H7 (cell line): ENCODE measurements at regions not wholly inside any gene's neighbourhood (a gene's known extent, or its start where the extent isn't known, plus 50 kb on each side); places are given as distances from the start of the nearest gene placed in this dataset.
A peak's percentile ranks its signal among the peaks of the same experiment; 100 is the strongest.

Experiments used
- DNase-seq: peaks from one replicate; pipeline ENCODE4 v3.0.0; 2012
- H3K27me3 ChIP-seq: 2 replicates; pipeline ENCODE4 v1.6.0; 2011; ENCODE audit warnings: mild to moderate bottlenecking, low read length; ENCODE audit not compliant: control insufficient read depth, insufficient read depth
- H3K36me3 ChIP-seq: replicated peaks from 2 replicates; pipeline ENCODE4 v1.5.1; 2011; ENCODE audit warnings: low read length; ENCODE audit not compliant: control insufficient read depth, insufficient read depth
- H3K4me3 ChIP-seq: 2 replicates; pipeline ENCODE4 v1.5.1; 2011; ENCODE audit warnings: low read depth, mild to moderate bottlenecking, control low read depth, low read length, moderate library complexity; ENCODE audit not compliant: insufficient read depth

DNA sequence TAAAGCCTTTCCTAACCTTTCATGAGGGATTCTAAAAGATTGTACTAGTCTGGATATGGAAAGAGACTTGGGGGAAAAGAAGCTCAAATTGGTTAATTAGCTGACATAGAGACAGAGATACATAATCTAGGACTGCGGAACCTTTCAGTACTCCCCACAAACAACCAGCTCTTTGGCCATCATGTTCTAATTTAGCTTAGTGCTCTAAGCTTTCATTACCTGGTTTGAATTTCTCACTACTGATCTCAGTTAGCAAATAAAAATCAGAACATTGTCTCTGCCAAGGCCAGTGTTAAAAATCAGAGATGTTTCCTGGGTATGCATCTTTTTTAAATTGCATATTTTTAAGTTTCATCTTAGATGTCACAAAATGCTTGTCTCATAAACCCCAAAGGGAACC is 254.4 kb downstream of the GLUD2 start:
- DNase-seq: no peak
- Histone ChIP-seq H3K4me3 (no peak overlapping the region), H3K36me3 (no peaks in the 10 kb centered on the region)

DNA sequence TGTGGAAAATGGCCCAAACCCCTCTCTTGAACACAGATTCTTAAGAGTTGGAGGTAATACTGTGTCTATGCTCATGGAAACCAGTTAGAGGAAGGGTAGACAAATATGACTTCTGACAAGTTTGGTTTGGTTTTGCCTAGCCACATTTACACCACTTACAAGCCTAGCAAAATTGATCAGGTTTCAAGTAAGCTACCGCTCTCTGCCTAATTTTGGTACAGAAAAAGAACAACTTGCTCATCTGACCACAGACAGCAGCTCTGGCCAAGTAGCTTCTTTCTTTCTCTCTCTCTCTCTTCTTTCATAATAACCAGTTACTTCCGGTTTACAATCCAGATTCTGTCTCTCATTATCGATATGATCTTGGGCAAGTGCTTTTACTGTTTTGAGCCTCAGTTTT is 260.0 kb downstream of the GLUD2 start:
- no peak overlapping the region for H3K4me3 ChIP-seq
- H3K36me3 ChIP-seq: no peaks in the 10 kb centered on the region
- DNase-seq: no peak
- H3K27me3 ChIP-seq: no peaks in the 10 kb centered on the region

More for the DNA sequence above, 254.4 kb downstream of the GLUD2 start:
- H3K27me3 ChIP-seq: no peaks in the 10 kb centered on the region

DNA sequence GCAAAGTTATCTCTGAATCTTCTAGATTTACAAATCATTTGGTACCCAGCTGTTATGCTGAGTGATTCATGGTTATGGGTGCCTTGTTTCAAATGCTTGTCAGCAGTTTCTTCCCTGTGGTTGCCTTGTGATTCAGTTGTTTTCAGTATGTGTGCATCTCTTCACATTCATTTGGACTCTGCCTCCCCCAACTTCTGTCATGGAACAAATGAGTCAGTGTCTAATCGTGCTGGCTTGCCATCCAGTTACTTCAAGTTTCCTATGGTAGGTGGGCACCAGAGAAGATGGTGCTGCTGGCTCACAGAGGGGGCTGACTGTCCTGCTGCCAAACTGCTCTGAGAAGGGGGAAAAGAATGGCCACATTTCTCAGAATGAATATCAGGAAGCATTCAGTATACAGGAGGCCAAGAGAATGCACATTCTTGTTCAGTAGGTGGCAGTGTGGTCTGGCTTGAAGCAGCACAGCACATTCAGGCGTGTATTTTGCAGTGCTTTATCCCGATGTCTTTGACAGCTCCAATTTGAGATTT is 260.9 kb downstream of the GLUD2 start:
- Histone ChIP-seq H3K27me3 (no peaks in the 10 kb centered on the region), H3K4me3 (no peak overlapping the region), H3K36me3 (no peaks in the 10 kb centered on the region)
- peak; percentile 13 for DNase-seq

DNA sequence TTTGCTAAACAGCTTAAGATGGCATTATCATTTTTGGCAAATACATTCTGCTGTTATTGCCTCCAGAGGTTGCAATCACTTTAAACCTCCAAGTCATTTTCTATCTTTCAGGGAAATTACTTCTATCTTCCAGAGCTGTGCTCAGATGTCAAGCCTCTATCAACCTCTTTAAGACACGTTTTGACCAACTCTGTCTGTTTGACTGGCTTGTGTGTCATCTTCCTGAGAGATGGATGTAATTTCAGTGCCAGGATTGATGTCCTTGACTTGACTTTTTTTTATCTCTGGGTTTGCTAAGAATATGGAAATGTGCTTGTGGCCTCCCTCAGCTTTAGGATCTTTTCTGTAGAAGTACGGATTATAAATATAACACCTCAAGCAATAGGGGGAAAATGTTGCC is 263.4 kb downstream of the GLUD2 start:
- H3K27me3 ChIP-seq: no peaks in the 10 kb centered on the region
- no peaks in the 10 kb centered on the region for H3K36me3 ChIP-seq
- no peak for DNase-seq
- H3K4me3 ChIP-seq: no peak overlapping the region

DNA sequence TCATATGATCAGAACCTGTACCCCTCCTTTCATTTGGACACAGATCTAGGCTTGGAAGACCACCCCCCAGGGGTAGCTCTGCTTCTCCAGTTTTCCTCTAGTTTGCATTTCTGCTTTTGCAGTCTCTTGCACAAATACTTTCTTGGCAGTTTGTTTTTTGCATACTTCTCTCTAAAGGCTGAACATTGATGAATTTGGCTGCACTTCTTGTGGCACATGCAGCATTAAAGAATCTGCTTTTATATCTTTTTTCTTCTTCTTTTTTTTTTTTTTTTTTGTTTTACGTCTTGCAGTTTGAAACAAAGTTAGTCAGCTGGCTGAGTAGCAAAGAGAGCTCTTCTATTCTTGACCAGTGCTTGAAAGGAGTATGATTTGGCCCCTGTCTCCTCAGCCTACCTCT is 273.0 kb downstream of the GLUD2 start:
- Histone ChIP-seq H3K27me3 (no peaks in the 10 kb centered on the region), H3K36me3 (no peaks in the 10 kb centered on the region), H3K4me3 (no peak overlapping the region)
- DNase-seq: no peak

DNA sequence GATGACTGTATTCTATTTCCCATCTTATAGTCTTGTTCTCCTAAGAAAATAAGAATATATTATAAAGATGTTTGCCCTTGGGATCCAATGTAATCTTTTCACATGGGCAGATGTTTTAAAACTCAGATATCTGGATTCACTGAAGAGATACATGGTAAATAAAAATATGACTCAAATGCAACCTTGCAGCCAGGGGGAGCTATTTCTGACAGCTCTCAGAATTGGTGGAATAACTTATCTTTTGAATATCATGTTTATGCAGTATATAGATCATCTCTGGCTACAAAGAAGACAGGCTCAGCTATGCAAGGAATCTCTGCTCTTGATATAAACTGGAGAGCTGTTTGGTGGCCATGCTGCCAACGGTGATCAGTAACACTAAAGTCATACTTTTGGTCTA is 274.7 kb downstream of the GLUD2 start:
- Histone ChIP-seq H3K27me3 (no peaks in the 10 kb centered on the region), H3K4me3 (no peak overlapping the region), H3K36me3 (no peaks in the 10 kb centered on the region)
- no peak for DNase-seq

DNA sequence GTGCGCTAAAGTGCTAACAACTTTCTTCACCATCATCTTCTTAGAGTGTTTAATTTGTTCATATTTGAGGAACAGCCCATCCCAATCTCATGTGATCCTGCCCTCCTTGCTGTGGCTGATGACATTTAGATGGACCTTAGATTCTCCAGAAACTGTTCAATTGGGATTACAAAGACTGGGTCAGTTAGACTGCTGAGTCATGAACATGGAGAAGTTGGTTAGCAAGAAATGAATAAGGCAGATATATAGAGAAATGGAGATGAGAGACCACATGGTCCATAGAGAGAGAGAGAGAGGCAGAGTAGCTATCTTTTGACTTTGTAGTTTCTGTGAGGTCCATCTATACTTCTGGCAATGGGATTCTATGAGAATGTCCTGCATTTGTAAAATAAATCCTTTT is 275.9 kb downstream of the GLUD2 start:
- Histone ChIP-seq H3K36me3 (no peaks in the 10 kb centered on the region), H3K4me3 (no peak overlapping the region), H3K27me3 (no peaks in the 10 kb centered on the region)
- DNase-seq: no peak

DNA sequence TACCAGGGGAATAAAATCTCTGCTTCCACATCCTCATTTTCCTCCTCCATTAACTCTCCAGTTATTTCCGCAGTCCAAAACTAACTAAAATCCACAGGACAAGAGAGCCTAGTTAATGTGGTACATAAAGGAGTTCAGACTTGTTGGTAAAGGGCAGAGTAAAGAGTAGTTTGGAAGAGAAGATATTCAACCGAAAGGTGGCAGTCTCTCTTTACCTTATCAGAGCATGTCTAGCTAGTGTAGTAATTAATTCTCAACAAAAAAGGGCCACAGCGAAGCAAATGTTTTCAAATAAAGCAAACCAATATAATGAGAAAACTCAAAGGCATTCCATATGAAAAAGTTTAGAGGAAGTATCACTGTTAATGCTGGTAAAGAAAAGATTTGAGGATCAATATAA is 286.5 kb downstream of the GLUD2 start:
- Histone ChIP-seq H3K27me3 (no peaks in the 10 kb centered on the region), H3K4me3 (no peak overlapping the region), H3K36me3 (no peaks in the 10 kb centered on the region)
- DNase-seq: no peak

DNA sequence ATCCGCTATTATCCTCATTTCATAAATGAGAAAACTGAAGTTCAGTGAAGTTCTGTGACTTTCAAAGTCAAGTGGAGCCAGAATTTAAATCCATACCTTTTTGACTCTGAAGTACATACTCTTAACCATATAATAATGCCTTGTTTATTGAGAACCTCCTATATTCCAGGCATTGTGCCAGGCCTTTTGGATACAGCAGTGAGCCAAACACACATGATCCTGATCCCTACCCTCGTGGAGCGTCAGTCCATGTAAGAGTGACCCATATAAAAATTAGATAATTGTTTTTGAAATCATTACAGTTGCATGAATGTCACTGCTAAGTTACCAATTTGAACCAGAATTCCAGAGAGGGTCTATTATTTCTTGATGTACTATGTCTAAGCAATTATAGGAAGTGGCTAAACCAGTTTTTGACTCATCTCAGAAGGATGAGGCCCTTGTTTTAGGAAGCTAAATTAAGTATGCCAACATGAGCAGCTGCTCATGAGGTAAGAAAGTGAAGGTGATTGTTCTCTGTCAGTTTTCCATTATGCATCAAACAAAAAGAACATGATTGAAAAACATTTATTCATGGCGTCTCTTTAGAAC is 289.5 kb downstream of the GLUD2 start:
- no peak for DNase-seq
- Histone ChIP-seq H3K36me3 (no peaks in the 10 kb centered on the region), H3K27me3 (no peaks in the 10 kb centered on the region; the same call in 1 of the 2 replicates), H3K4me3 (no peak overlapping the region)

DNA sequence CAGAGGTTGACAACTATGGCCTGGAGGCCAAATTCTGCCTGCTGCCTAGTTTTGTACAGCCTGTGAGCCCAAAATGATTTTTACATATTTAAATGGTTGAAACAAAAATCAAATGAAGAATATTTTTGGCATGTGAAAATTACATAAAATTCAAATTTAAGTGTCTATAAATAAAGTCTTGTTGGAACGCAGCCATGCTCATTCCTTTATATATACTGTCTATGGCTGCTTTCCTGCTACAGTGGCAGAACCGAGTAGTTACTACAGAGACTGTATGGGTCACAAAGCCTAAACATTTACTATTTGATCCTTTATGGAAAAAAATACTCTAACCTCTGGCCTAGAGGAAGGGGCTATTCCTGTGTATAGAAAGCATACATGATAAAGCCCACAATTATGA is 290.4 kb downstream of the GLUD2 start:
- Histone ChIP-seq H3K27me3 (no peaks in the 10 kb centered on the region; the same call in 1 of the 2 replicates), H3K4me3 (no peak overlapping the region)

DNA sequence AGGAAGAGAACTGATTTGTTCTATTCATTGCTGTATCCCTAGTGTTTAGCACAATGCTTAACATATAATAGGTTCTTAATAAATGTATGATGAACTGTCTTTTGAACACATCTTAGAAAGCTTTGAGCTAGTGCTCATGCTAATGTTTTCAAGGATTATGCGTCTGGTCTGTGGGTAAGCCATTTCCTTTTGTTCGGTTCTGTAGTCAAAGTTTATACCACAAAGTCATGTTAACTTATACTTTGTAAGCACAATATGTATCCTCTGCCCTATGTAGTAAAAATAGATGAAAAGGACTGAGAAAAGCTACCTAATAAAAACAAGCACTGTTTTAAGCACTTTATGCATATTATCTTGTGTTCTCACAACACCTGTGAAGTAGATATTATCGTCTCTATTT is 301.9 kb downstream of the GLUD2 start:
- no peak for DNase-seq
- no peaks in the 10 kb centered on the region for H3K36me3 ChIP-seq
- H3K4me3 ChIP-seq: no peak overlapping the region
- no peaks in the 10 kb centered on the region for H3K27me3 ChIP-seq

More for the DNA sequence above, 290.4 kb downstream of the GLUD2 start:
- no peaks in the 10 kb centered on the region for H3K36me3 ChIP-seq
- DNase-seq: no peak

DNA sequence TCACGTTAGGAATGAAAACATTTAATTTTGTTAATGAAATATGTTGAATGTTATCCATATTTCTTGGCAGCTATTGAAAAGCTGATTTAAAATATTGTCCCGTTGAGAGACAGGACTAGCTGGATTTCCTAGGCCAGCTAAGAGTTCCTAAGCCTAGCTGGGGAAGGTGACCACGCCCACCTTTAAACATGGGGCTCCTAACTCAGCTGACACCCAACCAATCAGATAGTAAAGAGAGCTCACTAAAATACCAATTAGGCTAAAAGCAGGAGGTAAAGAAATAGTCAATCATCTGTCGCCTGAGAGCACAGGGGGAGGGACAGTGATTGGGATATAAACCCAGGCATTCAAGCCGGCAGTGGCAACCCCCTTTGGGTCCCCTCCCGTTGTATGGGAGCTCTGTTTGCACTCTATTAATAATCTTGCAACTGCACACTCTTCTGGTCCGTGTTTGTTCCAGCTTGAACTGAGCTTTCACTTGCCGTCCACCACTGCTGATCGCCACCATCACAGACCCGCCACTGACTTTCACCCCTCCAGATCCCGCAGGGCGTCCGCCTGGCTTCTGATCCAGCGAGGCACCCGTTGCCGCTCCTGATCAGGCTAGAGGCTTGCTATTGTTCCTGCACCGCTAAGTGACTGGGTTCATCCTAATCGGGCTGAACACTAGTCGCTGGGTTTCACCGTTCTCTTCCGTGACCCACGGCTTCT is 308.9 kb downstream of the GLUD2 start:
- DNase-seq: no peak
- no peaks in the 10 kb centered on the region for H3K27me3 ChIP-seq
- no peaks in the 10 kb centered on the region for H3K36me3 ChIP-seq
- no peak overlapping the region for H3K4me3 ChIP-seq

DNA sequence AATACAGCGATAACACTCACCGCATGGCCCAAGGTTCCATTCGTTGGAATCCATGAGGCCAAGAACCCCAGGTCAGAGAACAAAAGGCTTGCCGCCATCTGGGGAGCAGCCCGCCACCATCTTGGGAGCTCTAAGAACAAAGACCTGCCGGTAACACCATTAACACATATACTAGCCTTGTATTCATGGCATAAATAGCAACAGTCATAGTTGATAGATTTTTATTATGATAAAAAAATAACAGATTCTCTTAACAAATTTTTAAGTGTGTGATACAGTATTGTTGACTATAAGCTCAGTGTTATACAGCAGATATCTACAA is 309.4 kb downstream of the GLUD2 start:
- DNase-seq: no peak
- Histone ChIP-seq H3K4me3 (no peak overlapping the region), H3K27me3 (no peaks in the 10 kb centered on the region), H3K36me3 (no peaks in the 10 kb centered on the region)

DNA sequence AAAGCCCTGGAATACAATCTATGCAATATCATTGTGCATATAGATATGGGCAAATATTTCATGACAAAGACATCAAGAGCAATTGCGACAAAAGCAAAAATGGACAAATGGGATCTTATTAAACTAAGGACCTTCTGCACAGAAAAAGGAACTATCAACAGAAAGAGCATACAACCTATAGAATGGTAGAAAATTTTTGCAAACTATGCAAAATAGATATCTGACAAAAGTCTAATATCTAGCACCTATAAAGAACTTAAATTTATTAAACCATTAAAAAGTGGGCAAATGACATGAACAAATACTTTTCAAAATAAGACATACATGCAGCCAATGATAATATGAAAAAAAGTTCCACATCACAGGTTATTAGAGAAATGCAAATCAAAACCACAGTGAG is 312.9 kb downstream of the GLUD2 start:
- H3K4me3 ChIP-seq: no peak overlapping the region
- no peaks in the 10 kb centered on the region for H3K27me3 ChIP-seq
- no peak for DNase-seq
- H3K36me3 ChIP-seq: no peaks in the 10 kb centered on the region

DNA sequence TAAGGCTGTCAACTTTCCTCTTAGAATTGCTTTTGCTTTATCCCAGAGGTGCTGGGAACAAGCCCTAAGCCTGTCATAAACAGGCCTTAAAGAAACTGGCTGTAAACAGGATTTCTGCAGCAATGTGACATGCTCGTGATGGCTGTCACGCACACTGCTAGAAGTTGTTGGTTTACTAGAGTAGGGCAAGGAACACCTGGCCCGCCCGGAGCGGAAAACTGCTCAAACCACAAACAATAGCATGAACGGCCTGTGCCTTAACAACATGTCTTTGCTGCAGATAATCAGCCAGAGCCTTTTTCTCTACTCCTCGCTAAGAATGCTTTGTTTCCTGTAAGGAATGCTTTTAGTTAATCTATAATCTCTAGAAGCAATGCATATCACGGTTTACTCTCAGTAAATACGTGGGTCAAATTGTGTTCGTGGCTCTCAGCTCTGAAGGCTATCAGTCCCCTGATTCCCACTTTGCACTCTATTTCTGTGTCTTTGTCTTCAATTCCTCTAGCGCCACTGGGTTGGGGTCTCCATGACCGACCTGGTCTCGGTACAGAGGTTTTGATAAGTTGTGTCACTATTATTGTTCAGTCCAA is 318.3 kb downstream of the GLUD2 start:
- Histone ChIP-seq H3K4me3 (no peak overlapping the region), H3K36me3 (no peaks in the 10 kb centered on the region), H3K27me3 (no peaks in the 10 kb centered on the region)
- no peak for DNase-seq
